ENCODE measurements at regions not wholly inside any gene's neighbourhood (a gene's known extent, or its start where the extent isn't known, plus 50 kb on each side); places are given as distances from the start of the nearest gene placed in this dataset.

GRCh38 chr2:235352541-235352940 lies 141.3 kb upstream of the AGAP1 start:
- TF ChIP-seq POLR2A (IDR thresholded peaks at IDR 0.05; ENCODE audit: low read depth, low read length), result no peak
- TF ChIP-seq POLR2AphosphoS5 (IDR thresholded peaks at IDR 0.05; ENCODE audit: low read depth, low read length), result no peak
